HG02798 (cell line): ENCODE measurements at regions not wholly inside any gene's neighbourhood (a gene's known extent, or its start where the extent isn't known, plus 50 kb on each side); places are given as distances from the start of the nearest gene placed in this dataset.

Experiments
- ATAC-seq: cut with Tn5 transposase; IDR thresholded peaks from one replicate; pipeline ENCODE4 v1.9.1; 2021; ENCODE audit warnings: mild to moderate bottlenecking; ENCODE audit not compliant: unreplicated experiment, poor library complexity

- no peak for ATAC-seq
These were observed 121.8 kb upstream of the CWC22 start for GRCh38 chr2:180128861-180129260.

GRCh38 chr2:180125245-180125962 lies 118.3 kb upstream of the CWC22 start:
- peak; percentile 78 for ATAC-seq

GRCh38 chr2:180124273-180125139 lies 117.4 kb upstream of the CWC22 start:
- peak; percentile 67 for ATAC-seq

GRCh38 chr2:180122874-180123273 lies 115.8 kb upstream of the CWC22 start:
- no peak for ATAC-seq

GRCh38 chr2:180115675-180116074 lies 108.6 kb upstream of the CWC22 start:
- ATAC-seq: no peak

- no peak for ATAC-seq
These were observed 108.2 kb upstream of the CWC22 start for GRCh38 chr2:180115269-180115668.

GRCh38 chr2:180111901-180112300 lies 104.8 kb upstream of the CWC22 start:
- ATAC-seq: no peak

GRCh38 chr2:180110469-180110868 lies 103.4 kb upstream of the CWC22 start:
- no peak for ATAC-seq

- no peak for ATAC-seq
These were observed 94.7 kb upstream of the CWC22 start for GRCh38 chr2:180101846-180102245.

- no peak for ATAC-seq
These were observed 92.2 kb upstream of the CWC22 start for GRCh38 chr2:180099308-180099707.

- no peak for ATAC-seq
These were observed 78.0 kb upstream of the CWC22 start for GRCh38 chr2:180085144-180085543.

GRCh38 chr2:180077295-180077906 lies 70.3 kb upstream of the CWC22 start:
- ATAC-seq: no peak

GRCh38 chr2:180075870-180076269 lies 68.8 kb upstream of the CWC22 start:
- no peak for ATAC-seq

GRCh38 chr2:180071797-180072196 lies 64.7 kb upstream of the CWC22 start:
- no peak for ATAC-seq

GRCh38 chr2:180063494-180064092 lies 56.5 kb upstream of the CWC22 start:
- ATAC-seq: no peak

- no peak for ATAC-seq
These were observed 55.1 kb upstream of the CWC22 start for GRCh38 chr2:180062178-180062577.

- ATAC-seq: no peak
These were observed 54.4 kb upstream of the CWC22 start for GRCh38 chr2:180061546-180061945.

GRCh38 chr2:180061085-180061484 lies 54.0 kb upstream of the CWC22 start:
- no peak for ATAC-seq

- ATAC-seq: no peak
These were observed 51.9 kb upstream of the CWC22 start for GRCh38 chr2:180058993-180059392.

- no peak for ATAC-seq
These were observed 50.8 kb upstream of the CWC22 start for GRCh38 chr2:180057706-180058412.
